HG02884 (cell line): ENCODE measurements at regions not wholly inside any gene's neighbourhood (a gene's known extent, or its start where the extent isn't known, plus 50 kb on each side); places are given as distances from the start of the nearest gene placed in this dataset.
"Not testable (repeated sequence)": the region's sequence is repeated elsewhere in the genome, so short reads cannot be mapped to it uniquely, and the experiment has no call there.

Experiments
- ATAC-seq: cut with Tn5 transposase; IDR thresholded peaks from one replicate; pipeline ENCODE4 v1.9.1; 2021; ENCODE audit warnings: mild to moderate bottlenecking, moderate library complexity; ENCODE audit not compliant: unreplicated experiment

DNA sequence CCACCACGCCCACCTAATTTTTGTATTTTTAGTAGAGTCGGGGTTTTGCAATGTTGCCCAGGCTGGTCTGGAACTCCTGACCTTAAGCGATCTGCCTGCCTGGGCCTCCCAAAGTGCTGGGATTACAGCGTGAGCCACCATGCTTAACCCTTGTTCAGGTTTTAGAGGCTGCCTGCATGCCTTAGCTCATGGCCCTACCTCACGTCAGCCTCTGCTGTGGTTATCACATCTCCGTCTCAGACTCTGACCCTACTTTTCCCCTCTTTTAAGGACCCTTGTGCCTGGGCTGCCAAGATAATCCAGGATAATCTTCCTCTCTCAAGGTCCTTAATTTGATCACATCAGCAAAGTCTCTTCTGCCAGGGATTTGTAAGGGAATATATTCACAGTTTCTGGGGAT is 98.2 kb upstream of the PMAIP1 start:
- ATAC-seq: no peak

DNA sequence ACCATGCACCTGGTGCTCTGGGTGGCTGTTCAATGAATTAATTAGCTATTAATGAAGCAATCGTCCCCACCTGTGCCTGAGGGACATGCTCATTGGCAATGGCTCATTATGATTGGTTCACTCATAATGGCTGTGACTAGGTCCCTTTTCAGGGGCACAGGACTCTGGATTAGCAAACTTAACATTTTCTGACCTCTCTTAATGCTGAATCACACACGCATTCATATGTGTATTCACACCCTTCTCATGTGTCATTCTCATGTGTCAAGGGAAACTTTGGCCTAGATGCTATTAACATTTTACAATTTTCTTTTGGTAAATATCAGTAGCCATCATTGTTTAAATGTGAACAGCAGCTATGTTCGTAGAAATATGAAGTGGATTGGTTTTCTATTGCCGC is 98.9 kb upstream of the PMAIP1 start:
- ATAC-seq: no peak

DNA sequence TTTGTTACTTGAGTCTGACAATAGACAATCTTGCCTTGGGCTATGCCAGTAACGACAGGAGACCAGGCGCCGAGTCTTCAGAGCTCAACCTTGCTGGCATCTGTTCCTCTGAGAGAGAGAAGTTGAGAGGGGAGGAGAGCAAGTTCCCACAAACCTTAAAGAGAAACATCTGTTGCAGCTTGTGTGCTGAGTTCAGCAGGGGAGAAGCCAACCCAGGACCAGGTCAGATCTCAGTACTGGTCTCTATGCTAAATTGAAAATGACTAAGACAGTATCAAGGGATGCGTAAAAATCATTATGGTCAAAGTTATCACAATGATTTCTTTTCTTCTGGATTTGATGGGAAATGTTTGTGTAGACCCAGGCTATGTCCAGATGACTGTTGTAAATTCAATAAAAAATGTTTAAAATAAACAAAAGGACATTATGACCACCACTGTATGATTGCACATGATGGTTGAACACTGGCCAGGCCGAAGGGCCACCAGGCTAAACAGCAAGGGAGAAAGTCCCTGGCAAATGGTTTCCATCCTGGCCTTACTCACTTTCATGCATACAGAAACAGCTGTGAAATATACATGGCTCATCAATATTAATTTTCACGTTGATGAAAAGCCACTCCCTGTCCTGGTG is 100.3 kb upstream of the PMAIP1 start:
- ATAC-seq: no peak

DNA sequence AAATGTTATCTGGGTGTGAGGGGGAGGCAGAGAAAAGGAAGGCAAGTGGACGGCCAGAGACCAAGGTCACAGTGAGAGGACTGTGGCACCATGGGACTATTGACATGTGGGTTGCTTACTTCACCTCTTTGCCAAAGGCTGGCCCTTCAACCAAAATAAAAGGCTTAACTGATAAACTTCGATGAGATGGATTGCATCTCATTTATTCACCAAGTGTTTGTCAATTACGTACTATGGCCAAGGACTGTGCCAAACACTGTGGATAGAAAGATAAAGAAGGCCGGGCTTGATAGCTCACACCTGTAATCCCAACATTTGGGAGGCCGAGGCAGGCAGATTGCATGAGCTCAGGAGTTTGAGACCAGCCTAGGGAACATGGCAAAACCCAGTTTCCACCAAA is 98.7 kb upstream of the CCBE1 start:
- no peak for ATAC-seq

DNA sequence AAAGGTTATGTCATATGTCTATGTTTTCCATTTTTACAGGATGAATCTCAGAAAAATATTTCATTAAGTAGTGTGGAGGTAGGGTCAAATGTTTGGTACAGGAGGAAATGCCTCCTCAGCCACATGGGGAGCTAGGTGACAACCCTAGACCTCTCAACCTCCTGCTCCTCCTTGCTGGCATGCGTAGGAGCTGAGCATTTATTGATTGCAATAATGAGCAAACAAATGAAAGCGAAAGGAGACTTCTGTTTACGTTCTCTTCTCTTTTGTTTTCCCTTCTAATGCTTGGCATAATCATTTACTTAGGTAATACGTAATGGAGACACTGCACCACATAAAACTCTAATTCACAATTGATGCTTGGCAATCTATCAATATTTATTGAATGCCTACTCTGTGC is 95.1 kb upstream of the CCBE1 start:
- ATAC-seq: no peak

DNA sequence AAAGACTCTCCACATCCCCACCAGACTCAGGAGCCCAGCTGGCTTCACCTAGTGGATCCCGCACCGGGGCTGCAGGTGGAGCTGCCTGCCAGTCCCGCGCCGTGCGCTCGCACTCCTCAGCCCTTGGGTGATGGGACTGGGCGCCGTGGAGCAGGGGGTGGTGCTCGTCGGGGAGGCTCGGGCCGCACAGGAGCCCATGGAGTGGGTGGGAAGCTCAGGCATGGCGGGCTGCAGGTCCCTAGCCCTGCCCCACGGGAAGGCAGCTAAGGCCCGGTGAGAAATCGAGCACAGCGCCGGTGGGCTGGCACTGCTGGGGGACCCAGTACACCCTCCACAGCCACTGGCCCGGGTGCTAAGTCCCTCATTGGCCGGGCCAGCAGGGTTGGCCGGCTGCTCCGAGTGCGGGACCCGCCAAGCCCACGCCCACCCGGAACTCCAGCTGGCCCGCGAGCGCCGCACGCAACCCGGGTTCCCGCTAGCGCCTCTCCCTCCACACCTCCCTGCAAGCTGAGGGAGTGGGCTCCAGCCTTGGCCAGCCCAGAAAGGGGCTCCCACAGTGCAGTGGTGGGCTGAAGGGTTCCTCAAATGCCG is 93.2 kb upstream of the CCBE1 start:
- not testable (repeated sequence) for ATAC-seq

DNA sequence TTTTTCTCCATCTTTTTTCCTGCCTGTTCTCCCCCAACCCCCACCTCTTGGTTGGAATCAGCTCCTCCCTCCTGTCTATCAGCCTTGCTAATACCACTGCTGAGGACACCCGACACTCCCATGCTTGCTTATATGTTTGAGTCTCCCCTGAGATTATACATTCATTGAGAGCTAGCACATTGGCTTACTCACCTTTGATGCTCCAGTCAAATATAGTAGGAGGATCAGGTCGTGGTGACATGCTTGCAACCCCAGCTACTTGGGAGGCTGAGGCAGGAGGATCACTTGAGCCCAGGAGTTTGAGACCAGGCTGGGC is 91.5 kb upstream of the CCBE1 start:
- no peak for ATAC-seq

DNA sequence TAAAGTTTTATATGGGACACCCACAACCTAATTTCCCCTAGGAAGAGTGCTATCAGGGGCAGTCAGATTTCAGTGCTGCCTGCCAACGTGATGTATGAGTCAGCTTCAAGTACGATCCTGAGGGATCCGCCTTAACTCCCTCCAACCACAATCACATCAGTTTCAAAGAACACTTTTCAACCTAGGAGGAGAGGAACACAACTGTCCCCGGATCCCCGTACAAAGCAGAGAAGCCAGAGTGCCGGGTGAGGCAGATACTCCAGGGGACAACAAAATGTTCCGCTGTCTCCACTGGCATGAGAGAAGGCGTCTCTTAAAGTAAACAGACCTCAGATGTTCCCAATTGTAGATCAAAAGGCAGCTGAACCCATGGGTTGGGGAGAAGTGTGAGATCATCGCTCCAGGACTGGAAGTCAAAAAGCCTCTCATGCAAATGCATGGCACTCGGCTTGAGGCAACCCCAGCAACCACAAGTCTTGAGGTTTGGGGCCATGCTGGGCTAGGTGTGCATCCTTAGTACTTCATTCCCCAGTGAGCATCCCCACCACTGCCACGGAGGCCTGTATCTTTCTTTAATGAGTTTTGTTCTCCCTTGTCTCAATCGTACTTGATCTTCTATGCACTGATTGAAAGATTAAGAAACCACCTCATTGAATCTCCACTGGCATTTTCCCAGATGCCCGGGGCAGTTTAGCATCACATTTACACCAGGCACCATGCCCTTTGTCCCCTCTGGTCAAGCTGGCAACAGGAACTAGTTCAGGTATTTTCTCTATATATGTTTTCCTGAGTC is 91.0 kb upstream of the CCBE1 start:
- no peak for ATAC-seq

DNA sequence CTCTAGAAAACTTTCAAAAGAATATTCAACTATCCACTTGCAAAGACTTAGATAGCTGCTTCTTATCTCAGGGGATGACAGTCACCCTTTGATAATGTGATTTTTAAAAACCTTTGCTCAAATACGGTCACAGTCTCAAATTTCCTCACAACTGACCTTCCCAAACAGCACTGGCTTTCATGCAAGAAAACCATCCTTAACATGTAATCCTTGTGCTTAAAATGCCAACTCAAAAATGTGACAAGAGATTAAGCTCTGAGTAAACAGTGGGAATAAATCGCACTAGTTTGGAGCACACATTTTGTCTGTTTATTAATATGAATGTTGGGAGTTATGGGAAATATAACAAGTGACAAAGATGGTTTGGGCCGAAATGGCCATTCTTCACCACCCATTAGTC is 87.5 kb upstream of the CCBE1 start:
- no peak for ATAC-seq

DNA sequence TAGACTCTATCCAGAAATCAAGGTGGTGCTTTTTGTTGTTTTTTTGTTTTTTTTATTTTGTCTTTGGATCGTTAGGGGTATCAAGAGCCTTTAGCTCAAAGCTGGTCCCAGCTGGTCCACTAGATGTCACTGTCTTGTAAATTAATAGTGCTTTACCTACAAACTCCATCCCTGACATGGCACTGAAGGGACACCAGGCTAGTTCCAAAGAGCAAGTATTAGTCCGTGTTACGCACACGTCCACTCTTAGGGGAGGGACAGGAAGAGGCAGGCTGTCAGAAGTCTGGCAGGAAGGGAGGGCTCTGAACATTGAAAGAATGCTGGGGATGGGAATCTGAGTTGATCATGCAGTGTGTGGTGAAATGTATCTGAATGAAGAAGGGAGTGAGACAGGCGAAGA is 85.9 kb upstream of the CCBE1 start:
- peak; percentile 97 for ATAC-seq

DNA sequence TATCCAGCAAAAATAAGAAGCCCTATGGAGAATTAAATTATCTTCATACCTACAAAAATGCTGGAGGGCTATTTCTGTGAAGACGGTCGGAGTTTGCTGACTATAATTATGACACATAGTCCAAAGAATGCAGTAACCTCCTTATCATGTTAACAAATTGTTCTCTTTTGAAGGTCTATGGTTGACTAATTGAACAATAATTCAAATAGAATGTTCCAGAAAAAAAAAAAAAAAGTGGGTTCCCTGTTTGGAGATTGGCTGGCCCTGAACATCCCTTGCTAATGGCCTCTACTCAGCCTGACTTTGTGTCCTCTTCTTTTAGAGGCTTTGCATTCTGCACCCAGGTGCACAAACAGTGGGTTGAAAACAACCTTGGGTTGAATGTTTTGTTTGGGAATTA is 82.8 kb upstream of the CCBE1 start:
- no peak for ATAC-seq

DNA sequence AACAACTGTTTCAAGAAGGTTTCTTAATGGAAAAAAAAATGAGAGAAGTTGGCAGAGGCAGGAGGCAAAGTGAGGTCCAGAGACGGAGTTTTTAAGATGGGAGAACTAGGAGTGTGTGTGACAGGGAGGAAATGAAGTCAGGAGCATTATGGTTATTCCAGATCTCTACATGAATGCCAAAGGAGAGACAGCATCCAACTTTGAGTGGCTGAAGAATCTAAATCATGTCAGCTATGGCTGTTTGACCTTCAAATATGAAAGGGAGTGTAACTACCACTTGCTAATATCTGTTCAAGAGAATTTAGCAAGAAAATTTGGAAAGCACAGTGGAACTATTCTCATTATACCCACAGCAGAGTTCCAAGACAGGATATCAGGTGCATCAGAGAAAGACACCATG is 81.2 kb upstream of the CCBE1 start:
- no peak for ATAC-seq

DNA sequence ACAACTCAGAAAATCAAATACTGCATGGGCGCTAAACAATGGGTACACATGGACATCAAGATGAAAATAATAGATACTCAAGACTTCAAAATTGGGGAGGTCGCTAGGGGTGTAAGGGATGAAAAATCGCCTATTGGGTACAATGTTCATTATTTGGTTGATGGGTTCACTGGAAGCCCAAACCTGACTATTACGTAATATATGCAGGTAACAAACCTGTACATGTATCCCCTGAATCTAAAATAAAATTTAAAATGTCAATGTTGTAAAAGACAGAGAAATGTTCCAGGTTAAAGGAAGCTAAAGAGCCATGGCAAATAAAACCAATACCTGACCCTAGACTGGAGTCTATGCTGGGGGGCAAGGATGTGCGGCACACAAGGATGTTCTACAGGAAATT is 80.4 kb upstream of the CCBE1 start:
- no peak for ATAC-seq

DNA sequence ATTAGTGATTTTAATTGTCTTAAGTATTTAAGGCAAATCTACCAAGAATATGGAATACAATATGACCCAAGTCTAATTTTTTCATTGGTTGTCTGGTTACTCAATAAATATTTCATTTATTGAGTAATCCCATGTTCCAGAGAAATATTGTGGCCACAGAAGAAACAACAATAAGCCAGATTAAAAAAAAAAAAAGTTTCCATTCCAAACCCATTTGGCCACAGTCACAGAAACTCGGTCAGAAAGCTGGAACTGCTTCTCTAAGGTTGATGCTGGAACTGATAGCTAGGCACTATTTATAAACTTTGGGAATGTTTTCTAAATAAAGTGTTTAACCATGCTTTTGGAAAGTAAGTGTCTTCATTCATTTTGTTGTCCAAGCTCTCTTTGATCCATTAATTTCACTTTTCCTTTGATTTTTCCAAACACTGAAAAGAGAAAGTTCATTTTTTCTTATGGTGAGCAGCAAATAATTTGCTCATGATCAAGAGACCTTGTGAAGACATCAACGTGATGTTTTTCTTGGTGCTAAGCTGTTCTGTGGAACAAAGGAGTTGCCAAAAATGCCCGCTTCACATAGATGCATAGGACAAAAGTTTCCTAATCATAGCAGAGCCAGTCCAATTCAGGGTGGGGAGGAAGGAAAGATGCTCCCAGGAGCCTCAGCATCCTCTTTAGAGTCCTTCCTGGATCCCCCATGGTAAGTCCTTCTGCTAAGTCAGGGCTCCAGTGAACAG is 72.1 kb upstream of the CCBE1 start:
- no peak for ATAC-seq

DNA sequence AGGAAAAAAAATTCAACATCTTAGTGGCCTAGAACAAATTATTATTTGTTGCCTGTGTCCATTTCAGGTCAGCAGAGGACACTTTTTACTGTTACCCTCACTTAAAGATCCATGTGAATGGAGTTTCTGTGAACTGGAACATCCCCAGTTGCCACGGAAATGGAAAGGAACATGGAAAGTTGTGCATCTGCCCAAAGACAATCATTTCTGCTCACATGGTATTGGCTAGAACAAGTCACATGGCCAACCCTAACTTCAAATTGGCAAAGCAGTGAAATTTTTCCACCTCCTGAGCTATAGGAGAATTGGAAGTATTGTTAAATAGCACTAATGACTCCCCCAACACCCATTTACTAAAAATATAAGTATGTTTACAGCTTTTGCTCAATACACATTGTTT is 71.2 kb upstream of the CCBE1 start:
- no peak for ATAC-seq

DNA sequence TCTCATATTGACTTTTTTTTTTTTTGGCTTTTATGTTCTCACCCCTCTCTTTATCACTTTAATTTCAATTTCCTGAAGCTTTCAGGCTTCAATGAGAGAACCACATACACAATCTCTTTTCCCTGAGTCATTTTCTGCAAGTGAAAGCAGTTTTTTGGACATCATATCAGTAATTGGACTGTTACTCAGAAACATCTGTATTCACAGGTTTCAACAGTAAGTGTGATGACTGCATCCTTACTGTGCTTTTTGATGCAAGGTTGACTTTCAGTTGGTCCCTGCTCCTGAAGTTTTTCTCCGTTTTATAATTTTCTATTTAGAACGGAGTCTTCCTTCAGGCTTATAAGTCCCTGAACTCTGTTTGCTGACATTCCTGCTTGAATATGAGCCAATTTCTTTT is 70.5 kb upstream of the CCBE1 start:
- no peak for ATAC-seq

DNA sequence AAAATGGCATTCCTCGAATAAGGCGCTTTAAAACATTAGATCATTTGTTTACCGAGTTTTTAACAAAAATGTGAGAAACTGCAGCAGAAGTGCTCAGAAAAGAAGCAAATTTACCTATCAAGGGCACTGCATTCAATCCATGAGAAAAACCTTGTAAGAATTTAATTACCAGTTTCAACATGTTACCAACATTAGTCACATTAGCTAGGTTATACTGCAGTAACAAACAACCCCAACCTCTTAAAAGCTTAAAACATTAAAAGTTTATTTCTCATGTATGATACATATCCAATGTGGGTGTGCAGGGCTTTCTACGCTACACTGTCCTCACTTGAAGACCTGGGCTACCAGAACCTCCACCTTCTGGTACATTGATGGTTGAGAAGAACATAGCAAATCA is 68.1 kb upstream of the CCBE1 start:
- no peak for ATAC-seq

DNA sequence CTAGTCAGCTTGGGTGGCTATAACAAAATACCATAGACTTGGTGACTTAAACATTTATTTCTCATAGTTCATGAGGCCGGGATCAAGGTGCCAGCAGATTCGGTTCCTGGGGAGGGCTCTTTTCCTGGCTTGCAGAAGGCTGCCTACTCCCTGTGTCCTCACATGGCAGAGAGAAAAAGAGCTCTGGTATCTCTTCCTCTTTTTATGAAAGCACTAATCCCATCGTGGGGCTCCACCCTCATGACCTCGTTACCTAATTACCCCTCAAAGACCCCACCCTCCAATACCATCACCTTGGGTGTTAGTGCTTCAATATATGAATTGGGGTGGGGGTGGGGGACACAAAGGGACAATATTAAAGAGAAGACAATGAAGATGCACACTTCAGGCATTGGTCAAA is 67.1 kb upstream of the CCBE1 start:
- ATAC-seq: no peak

DNA sequence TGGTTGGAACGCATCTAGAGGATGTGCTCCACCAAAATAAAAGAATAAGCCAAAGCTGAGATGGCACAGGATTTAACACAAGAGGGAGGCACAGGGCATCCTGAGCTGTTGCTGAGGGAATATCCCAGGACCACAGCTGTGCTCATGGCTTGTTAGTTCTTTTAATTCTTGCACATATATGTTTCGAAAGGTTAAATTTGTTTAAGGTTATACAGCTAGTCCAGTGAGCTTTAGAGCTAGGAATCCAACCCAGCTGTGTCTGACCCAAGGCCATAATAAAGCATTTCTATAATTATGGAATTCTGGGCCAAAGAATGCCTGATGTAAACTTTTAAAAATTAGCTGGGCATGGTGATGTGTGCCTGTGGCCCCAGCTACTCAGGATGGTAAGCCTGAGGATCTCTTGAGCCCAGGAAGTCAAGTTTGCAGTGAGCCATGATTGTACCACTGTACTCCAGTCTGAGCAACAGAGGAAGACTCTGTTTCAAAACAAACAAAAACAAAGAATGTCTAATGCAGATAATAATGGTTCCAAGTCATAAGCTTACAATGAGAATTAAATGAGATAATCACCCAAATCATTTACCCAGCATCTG is 66.4 kb upstream of the CCBE1 start:
- ATAC-seq: no peak

DNA sequence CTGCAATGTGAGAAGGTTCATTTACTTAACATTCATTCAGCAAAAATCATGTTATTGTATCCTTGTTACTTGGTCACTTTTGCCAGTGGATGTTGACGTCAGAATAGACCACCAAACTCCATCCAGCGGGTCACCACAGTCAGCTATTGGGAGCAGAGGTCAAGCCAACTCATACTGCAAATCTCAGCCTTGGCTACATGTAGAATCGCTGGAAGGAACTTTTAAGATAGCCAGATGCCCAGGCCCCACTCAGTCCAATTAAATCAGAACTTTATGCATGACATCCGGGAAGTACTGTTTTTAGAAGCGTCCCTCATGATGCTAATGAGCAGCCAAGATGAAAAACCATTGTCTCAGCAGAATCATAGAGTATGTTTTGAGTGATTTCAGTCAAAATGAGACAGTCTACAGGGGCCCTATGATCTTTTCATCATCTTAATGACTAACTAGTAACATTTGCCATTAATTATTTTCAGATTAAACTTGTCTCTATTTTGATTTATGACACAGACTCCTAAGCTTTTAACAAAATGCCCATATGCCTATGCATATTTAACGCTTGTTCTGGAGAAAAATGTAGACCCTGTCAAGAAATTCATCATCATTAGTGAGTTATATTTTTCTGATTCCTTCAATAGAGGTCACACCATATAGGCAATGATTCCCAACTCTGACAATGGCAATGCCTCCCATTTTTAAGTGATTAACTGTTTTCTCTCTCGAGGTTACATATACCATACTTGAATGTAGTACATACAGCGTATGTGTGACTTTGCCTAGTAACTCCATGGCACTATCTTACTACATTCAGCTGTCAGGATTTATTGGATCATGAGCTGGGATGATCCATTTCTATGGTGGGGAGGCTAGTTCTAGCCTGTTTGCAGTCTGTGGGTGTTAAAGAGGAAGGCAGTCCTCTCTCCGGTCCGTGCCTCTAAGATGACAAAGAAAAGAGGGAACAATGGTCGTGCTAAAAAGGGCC is 63.7 kb upstream of the CCBE1 start:
- ATAC-seq: no peak
